ENCODE measurements at regions not wholly inside any gene's neighbourhood (a gene's known extent, or its start where the extent isn't known, plus 50 kb on each side); places are given as distances from the start of the nearest gene placed in this dataset.

DNA sequence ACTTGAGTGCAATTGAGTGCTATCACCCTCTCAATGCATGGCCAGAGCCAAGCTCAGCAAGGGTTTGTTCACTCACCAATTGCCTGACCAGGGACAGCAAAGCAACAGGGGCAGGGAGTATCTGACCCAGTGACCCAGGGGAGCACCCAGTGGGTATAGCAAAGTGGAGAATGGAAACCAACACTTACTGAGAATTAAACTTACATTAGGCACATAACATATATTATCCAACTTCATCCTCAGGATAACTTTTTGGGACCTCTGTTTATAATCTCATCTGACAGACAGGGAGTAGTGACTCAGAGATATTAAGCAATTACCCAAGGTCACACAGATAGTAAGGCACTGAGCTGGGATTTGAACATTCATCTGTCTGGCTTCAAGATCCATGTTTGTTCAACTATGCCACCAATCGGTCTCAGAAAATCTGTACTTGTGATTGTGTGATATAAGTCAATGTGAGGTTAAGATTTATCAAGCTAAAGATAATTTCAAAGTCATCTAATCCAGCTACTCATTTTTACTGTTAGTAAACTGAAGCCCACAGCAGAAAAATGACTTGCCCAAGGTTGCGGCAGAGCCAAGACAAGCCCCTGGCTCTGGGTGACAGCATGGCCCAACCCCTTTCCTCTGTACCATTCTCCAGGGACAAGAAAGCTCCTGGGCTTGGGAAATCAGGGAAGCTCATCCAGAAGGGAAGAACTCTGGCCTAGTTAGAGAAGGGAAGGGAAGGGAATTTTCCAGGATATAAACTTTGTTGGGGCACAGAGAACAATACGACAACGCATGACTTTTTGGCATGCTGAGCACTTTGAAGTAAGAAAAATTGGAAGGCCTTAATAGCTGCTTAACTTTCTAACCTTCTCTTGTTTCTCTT is 138.0 kb upstream of the SMAD3 start:
- no peak for DNase-seq (ENCODE audit: low read depth in 3 of 3, low spot score in 2 of 3)

DNA sequence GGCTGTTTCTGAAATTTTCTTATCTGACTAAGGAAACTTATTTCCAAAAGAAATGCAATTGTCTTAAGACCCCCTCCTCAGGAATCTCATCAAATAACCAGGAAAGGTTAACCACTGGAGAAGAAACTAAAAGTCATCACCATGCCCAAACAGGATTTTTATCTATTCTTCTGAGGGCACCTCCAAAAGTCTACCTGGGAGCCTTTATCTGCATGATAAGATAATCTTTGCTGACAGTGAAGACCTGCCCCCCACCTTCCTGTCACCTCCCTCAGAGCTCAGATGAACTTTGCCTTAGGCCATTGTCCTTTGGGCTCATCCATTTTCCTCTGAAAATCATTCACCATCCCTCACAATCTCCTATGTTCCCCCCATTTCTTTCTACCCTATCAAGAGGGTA is 137.3 kb upstream of the SMAD3 start:
- no peak for DNase-seq (ENCODE audit: low read depth in 3 of 3, low spot score in 2 of 3)

DNA sequence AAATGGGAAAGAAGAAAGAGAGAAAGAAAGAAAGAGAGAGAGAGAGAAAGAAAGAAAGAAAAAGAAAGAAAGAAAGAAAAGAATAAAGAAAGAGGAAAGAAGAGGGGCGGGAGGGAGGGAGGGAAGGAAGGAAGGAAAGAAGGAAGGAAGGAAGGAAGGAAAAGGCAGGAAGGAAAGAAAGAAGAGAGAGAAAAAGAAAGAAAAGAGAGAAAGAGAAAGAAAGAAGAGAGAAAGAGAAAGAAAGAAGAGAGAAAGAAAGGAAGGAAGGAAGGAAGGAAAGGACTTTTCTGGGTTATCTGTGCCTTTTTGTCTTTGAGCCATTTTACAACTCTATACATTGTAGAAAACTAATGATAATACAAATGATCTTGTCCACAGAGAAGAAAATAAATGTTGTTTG is 136.6 kb upstream of the SMAD3 start:
- no peak for DNase-seq (ENCODE audit: low read depth in 3 of 3, low spot score in 2 of 3)

DNA sequence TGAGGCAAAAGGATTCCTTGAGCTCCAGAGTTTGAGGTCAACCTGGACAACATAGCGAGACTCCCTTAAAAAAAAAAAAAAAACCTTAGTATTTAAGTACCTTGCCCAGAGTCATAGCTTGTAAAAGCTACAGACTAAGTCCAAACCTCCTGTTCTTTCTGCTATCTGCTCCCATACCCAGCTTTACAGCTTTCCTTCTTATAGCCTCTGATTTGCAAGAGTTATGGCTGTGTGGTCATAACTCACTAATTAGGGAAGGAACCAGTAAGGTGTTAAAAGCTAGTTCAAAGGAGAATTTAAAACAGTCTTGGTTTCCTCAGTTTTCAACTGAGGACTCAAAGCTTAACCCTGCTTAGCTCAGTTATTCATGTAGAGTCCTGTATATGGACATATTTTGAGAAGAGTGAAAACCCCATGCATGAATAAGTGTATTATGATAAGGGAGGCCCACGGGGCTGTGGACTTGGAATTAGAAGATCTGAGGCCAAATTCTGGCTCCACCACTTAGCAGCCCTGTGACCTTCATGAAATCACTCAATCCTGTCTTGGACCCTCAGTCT is 135.5 kb upstream of the SMAD3 start:
- no peak for DNase-seq (ENCODE audit: low read depth in 3 of 3, low spot score in 2 of 3)

DNA sequence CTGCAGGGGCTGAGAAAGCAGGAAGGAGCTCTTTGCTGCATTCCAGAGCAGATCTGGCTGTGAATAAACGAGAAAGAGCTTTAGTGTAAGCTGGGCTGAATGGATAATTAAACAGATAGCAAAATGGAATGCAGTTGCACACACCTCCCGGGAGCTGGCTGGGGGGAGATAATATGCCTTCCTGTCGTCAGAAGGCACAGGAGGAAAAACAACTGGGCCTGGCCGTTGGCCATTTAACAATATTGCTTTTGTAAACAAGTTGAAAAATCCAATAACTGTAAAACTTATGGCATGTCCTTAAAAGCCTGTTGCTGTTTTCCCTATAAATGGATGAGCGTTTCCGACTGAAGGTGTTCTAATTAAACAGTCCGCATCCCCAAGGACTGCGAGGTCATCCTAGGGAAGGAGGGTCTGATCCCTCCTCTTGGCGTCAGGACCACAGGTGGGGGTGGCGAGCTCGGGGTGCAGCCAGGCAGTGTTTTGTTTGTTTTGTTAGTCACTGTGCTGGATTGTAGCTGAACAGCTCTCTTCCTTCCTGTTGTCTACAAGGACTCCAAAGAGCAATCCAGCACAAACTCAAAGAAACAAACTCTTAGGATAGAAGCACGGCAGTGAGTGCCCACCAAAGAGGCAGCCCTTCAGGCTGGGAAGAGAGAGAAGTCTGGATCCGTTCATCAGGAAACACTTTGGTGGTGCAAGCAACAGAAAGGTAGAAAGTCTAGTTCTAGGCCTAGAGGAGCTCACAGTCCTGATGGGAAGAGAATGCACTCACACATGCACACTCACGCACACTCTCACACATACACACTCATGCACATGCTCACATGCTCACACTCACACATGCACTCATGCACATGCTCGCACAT is 133.4 kb upstream of the SMAD3 start:
- peak in 1 of 3 donors; percentile 38 for DNase-seq (ENCODE audit: low read depth in 3 of 3, low spot score in 2 of 3)

DNA sequence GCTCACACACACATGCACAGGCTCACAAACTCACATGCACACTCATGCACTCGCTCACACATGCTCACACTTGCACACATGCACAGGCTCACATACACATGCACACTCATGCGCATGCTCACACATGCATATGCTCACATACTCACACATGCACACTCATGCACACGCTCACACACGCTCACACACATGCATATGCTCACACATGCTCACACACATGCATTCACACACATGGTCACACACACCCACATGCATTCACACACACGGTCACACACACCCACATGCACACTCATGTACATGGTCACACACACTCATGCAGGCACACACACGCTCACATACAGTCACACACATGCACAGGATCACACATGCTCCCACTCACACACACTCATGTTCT is 132.8 kb upstream of the SMAD3 start:
- no peak for DNase-seq (ENCODE audit: low read depth in 3 of 3, low spot score in 2 of 3)

DNA sequence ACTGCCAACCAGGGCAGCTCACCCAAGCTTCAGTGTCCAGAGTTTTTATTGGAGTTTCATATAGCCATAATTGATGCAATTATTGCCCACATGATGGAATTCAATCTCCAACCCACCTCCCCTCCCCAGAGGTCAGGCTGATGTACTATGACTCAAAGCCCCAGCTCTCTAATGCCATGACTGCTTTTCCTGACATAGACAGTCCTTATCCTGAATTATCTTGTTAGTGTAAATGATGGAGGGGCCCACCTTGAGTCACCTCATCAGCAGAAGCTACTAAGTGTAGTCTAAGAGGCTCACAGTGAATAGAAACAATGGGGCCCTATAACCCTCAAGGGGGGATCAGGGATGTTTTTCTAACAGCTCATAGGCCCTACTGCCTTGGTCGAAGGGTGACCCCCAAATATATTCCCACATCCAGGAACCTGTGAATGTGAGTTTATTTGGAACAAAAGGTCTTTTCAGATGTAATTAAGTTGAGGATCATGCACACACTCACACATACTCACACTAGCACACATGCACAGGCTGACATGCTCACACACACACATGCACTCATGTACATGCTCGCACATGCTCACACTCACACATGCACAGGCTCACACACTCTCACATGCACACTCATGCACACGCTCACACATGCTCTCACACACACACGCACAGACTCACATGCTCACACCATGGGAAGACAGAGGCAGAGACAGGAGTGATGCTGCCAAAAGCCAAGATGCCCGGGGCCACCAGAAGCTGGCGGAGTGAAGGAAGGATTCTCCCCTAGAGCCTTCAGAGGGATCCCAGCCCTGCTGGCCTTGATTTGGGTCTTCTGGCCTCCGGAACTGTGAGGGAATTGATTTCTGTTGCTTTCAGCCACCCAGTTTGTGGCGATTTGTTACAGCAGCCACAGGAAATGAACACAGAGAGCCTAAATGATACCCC is 131.2 kb upstream of the SMAD3 start:
- DNase-seq (ENCODE audit: low read depth in 3 of 3, low spot score in 2 of 3), result no peak

DNA sequence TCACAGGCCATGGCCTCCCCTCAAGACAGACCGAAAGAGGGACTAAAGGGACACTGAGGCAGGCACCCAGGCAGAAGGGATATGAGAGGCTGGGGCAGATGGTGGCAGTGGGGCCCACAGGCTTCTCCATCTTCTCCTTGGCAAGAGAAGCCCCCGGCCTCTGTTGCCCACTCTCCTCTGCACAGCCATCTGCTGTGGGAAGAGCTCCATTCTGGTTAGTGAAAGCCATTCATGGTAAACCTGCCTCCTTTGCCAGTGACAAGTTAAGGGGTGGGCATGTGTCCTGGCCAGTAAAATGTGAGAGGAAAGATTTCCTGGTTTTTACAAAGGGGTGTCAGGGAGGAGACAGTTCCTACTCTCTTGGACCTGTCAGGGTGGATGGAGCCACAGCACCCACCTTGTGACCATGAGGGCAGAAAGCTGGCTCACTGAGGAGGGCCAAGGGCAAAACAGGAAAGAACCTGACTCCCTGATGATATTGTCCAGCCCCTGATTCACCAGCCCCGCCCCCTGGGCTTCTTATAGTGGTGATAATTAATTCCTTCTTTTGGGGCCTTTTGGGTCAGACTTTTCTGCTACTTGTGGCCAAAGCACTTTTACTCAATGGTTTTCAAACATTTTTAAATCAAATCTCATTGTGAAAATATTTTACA is 130.4 kb upstream of the SMAD3 start:
- no peak for DNase-seq (ENCODE audit: low read depth in 3 of 3, low spot score in 2 of 3)

DNA sequence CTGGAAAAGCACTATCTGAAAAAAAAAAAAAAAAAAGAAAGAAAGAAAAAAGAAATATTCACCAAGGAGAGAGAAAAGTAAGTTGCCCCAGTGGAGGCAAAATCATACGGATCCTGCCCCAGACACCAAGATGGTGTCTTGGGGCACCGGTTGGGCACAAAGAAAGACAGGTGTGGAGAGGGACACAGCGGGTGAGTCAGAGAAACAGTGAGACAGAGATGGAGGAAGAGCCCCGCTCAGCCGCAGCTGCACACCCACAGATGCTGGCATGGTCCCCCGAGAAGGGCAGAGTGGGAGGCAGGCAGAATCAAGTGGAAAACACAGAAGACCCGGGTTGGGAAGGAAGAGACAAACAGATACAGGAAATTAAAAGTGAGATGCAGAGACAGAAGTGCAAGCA is 129.7 kb upstream of the SMAD3 start:
- no peak for DNase-seq (ENCODE audit: low read depth in 3 of 3, low spot score in 2 of 3)

DNA sequence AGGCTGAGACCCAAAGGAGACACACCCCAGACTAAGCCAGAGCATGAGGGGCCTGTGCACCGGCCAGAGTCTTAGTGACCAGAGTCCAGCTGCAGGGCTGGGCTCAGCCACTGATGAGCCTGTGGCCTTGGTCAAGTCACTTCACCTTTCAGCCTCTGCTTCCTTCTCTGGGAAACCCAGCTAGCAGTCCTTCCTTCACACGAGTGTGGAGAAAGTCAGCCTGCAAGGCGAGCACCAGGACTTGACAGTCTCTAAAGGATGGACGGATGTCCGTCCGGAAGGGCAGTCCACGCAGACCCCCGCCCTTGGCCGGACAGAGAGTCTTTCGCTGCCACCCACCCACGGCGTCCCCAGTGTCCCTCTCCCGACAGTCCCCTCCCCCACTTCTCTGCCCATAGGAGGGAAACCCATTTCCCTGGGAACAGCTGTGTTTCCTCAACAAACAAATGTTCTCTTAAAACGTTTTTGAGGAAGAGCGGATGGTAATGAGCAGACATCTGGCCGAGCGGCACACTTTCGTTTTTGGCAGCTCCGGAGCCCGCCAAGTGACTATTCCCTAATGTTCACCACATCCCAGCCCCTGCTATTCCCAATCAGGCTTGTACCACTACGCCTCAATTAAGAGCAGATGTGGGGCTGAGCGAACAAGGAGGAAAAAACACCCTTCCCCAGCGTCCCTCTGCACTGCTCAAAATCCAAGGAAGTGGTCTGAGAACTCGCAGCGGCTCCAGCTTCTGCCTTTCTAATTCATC is 129.1 kb upstream of the SMAD3 start:
- DNase-seq (ENCODE audit: low read depth in 3 of 3, low spot score in 2 of 3), result peak in 1 of 3 donors; percentile 35

DNA sequence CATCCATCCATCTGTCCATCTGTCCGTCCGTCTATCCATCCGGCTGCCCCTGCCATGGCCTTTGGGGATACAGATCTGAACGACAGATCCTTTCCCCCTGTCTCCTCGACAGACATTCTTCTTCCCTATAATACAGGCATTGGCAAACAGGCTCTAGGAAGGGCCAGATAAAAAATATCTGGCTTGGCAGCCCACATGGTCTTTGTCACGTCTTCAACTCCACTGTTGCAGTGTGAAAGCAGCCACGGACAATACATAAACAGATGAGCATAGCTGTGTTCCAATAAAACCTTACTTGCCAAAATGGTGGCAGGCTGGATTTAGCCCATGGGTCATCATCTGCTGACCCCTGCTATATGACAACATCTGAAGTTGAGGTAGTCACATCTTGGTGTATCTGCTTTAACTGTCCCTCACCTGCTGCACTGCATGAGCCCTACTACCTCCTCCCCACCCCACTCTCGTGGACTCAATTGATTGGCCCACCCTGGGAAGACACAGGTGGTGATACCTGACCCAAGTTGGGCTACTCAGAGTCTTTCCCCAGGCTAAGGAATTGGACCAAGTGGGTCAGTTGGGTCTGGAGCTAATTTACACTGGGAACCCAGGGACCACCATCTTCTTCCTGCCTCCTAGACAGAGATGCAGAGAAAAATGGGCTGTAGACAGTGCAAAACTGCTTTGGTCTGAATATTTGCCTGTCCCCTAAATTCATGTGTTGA is 128.4 kb upstream of the SMAD3 start:
- DNase-seq (ENCODE audit: low read depth in 3 of 3, low spot score in 2 of 3), result no peak

DNA sequence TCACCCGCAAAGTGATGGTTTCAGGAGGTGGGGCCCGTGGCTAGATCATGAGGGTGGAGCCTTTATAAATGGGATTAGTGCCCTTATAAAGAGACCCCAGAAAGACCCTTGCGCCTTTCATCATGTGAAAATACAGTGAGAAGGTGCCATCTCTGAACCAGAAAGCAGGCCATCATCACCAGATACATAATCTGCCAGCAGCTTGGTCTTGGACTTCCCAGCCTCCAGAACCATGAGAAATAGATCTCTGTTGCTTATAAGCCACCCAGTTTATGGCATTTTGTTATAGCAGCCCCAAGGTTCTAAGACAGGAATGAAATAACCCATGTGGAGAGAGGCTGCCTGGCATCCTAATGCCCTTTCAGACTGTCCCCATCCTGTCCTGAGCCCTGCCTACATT is 127.8 kb upstream of the SMAD3 start:
- DNase-seq (ENCODE audit: low read depth in 3 of 3, low spot score in 2 of 3), result no peak

DNA sequence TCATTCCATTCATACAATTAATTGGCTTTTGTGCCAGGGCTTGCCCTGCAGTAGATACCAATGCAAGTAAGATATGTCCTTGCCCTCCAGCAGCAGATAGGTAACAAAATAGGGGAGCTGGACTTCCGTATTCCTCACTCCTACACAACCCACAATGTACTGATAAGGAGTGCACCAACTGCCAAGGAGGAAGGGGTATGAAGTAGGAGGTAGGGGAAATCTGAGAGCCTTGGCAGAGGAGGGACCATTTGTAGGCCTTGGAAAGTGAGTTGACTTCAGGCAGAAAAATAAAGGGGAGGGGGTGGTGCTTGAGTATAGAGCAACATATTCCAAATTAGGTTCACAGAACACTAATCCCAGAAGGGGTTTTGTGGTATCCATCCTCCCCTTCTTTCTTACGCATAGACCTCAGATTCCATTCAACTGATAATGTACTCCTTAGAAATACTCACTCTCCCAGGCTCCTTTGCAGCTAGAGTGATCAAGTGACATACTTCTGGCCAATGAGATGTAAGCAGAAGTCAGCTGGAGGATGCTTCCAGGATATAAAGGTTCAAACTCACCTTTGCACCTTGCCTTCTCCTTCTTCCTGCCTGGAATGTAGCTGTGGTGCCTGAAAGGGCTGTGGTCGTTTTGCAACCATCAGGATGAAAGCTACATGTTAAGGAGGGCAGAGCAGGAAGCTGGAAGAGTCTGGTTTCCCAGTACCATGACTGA is 127.1 kb upstream of the SMAD3 start:
- no peak for DNase-seq (ENCODE audit: low read depth in 3 of 3, low spot score in 2 of 3)

DNA sequence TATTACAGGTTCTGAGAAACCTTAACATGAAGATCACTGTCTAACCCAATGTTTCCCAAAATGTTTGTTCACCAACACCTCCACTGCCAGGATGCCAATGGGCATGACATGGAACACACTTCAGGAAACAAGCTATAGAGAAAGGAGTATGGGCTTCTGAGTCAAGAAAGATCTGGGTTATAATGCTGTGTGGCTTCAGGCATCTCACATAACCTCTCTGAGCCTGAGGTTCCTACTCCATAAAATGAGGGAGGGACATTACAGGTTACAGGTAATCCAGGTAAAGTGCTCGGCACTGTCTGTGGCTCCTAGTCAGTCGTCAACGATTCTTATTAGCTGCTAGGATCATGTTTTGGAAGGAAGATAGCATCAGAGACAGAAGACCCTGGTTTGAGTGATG is 126.4 kb upstream of the SMAD3 start:
- no peak for DNase-seq (ENCODE audit: low read depth in 3 of 3, low spot score in 2 of 3)

DNA sequence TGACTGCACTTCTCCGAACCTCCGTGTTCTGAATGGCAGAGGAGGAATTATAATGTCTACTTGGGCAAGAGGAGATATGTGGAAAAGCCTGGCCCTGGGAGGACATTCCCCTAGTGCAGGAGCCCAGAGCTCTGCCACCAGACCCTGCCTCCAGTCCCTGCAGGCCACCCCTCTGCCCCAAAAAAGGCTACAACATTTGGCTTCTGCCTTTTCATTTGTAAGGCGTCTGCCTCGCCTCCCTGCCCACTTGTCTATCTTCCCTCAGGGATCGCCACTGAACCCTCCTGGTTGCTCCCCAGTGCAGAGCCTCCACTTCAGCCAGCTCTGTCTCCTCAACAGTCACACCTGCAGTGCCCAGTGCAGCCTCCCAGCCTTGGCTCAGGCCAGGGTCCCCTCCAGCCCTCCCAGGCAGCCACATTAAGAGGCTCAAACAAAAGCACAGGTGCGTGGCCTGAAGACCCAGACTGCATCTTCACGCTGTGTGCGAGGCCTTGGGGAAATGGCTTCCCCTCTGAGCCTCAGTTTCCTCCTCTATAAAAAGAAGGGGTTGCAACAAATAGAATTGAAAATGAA is 125.9 kb upstream of the SMAD3 start:
- no peak for DNase-seq (ENCODE audit: low read depth in 3 of 3, low spot score in 2 of 3)

DNA sequence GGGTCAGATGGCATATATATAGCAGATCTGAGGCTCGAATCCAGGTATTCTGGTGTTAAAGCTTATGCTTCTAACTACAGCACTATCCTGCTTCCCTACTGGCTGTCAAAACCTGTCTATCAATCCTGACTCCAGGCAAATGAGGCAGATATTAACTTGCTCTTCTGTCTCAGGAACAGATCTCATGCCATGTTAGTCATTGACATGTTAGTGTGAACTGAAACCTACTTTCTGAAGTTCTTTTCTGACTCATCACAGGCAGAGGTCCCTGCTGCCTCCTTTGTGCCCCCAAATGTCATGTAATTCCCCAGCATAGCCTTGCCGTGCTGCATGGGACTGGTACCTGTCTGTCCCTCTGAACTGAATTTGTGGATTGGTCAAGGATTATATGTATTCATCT is 125.0 kb upstream of the SMAD3 start:
- no peak for DNase-seq (ENCODE audit: low read depth in 3 of 3, low spot score in 2 of 3)

DNA sequence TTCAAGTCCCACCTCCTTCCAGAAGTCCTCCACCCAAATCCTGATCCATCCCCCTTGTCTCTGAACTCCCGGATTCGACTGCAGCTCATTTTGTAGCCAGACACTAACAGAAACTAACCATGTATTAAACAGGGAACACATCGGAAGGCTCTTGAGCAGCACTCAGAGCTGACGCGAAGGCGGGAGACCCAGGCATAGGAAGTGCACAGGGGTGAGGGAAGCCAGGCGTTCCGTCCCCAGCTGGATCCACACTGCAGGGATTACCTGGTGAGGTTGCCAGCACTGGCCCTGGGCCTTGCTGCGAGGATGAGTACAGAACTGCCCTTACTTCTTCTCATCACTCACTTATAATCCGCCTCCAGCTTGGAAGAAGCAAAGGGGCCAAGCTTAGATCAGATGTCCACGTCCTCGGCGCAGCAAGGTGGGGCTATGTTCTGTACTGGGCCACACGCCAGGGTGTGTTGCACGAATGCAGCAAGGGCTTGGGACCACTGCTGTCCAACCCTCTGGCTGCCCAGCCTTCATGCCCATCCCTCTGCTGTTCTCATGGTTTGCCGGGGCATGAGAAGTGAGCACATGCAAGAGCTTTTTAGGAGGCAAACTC is 124.2 kb upstream of the SMAD3 start:
- DNase-seq (ENCODE audit: low read depth in 3 of 3, low spot score in 2 of 3), result no peak

Measured in right renal cortex interstitium (tissue), 3 donors.